Endothelial cell of umbilical vein (primary cell): ENCODE measurements at regions not wholly inside any gene's neighbourhood (a gene's known extent, or its start where the extent isn't known, plus 50 kb on each side); places are given as distances from the start of the nearest gene placed in this dataset.

Experiments
- BruUV-seq: library from RNA; stranded (reverse); fragments of 400-500 nt; replicated peaks from 2 replicates; lab custom pipeline; 2021; lab: Mats Ljungman, UMichigan
- CTCF ChIA-PET: fragments of 300-600, 350-600 bp; sonication (Branson Sonifier 250); formaldehyde crosslinking; loops from one replicate; lab custom pipeline; 2021; ENCODE audit warnings: antibody characterized with exemption, inconsistent platforms; lab: Charles Lee
- POLR2A ChIA-PET: fragments of 300-600, 350-600 bp; sonication (Branson Sonifier 250); formaldehyde crosslinking; loops from one replicate; lab custom pipeline; 2021; ENCODE audit warnings: antibody characterized with exemption, inconsistent platforms; lab: Charles Lee
- DNase-seq: peaks from one replicate; pipeline ENCODE4 v3.0.0-alpha.2; 2011; ENCODE audit warnings: low read depth, low spot score
- FAIRE-seq: peaks from 2 replicates; lab custom pipeline; 2011; peaks lifted over from hg19 to GRCh38; lab: Jason Lieb, UNC
- H2AFZ ChIP-seq: 2 replicates; pipeline ENCODE4 v1.6.0; 2012; ENCODE audit warnings: low read depth, low read length, control low read depth, inconsistent platforms
- H3K27ac ChIP-seq: 2 replicates; pipeline ENCODE4 v1.5.1; 2011; ENCODE audit warnings: low read depth, mild to moderate bottlenecking, control low read depth, low read length, moderate library complexity; ENCODE audit not compliant: insufficient read depth
- H3K27me3 ChIP-seq, 2 experiments: 2 replicates each; pipeline versions ENCODE4 v1.6.0 to v1.6.1; 2011; ENCODE audit warnings: low read length in 2 of 2, mixed read lengths in 1 of 2; ENCODE audit not compliant: control insufficient read depth in 2 of 2, insufficient read depth in 2 of 2
- H3K36me3 ChIP-seq, 2 experiments: 2 replicates in 1 of 2; 3 replicates in 1 of 2; pipeline ENCODE4 v1.5.1; 2011; ENCODE audit warnings: low read length in 2 of 2, mild to moderate bottlenecking in 1 of 2, moderate library complexity in 1 of 2; ENCODE audit not compliant: control insufficient read depth in 2 of 2, insufficient read depth in 2 of 2; ENCODE audit errors: extremely low read depth in 1 of 2
- H3K4me1 ChIP-seq: 3 replicates; pipeline ENCODE4 v1.5.1; 2011; ENCODE audit warnings: mild to moderate bottlenecking, low read length; ENCODE audit not compliant: control insufficient read depth, insufficient read depth; ENCODE audit errors: extremely low read depth
- H3K4me2 ChIP-seq: 2 replicates; pipeline ENCODE4 v1.6.1; 2011; ENCODE audit warnings: low read length, control low read depth, mixed read lengths; ENCODE audit not compliant: insufficient read depth
- H3K4me3 ChIP-seq, 3 experiments: fragments of 200-600 bp in 1 of 3; sonication (generic), shearing (Covaris generic) in 1 of 3; replicated peaks in 1 of 3; 2 replicates each; pipeline ENCODE4 v1.5.1; 2011 to 2016; ENCODE audit warnings: control low read depth in 3 of 3, low read length in 3 of 3, mild to moderate bottlenecking in 2 of 3, inconsistent platforms in 1 of 3, low read depth in 1 of 3, moderate library complexity in 1 of 3; ENCODE audit not compliant: insufficient read depth in 1 of 3
- H3K79me2 ChIP-seq: 2 replicates; pipeline ENCODE4 v1.6.0; 2012; ENCODE audit warnings: low read length, inconsistent platforms; ENCODE audit not compliant: control insufficient read depth, insufficient read depth
- H3K9ac ChIP-seq: replicated peaks from 2 replicates; pipeline ENCODE3; 2011; ENCODE audit warnings: low read length, control low read depth; ENCODE audit not compliant: insufficient read depth; ENCODE audit errors: extremely low read depth
- H3K9me1 ChIP-seq: replicated peaks from 3 replicates; pipeline ENCODE4 v1.6.0; 2011; ENCODE audit warnings: mild to moderate bottlenecking, low read length; ENCODE audit not compliant: control insufficient read depth, insufficient read depth; ENCODE audit errors: extremely low read depth
- H3K9me3 ChIP-seq: replicated peaks from 2 replicates; pipeline ENCODE4 v1.5.1; 2012; ENCODE audit warnings: low read length, inconsistent platforms; ENCODE audit not compliant: control insufficient read depth, insufficient read depth
- H4K20me1 ChIP-seq: replicated peaks from 2 replicates; pipeline ENCODE3; 2011; ENCODE audit warnings: mild to moderate bottlenecking, low read length; ENCODE audit not compliant: control insufficient read depth, insufficient read depth; ENCODE audit errors: extremely low read depth
- CTCF ChIP-seq, 2 donors: IDR thresholded peaks; 1 replicate in 1 of 2; 2 replicates in 1 of 2; pipeline ENCODE4 v1.5.1; 2011; ENCODE audit warnings: low read length in 2 of 2, mild to moderate bottlenecking in 2 of 2, moderate library complexity in 2 of 2, control low read depth in 1 of 2, inconsistent platforms in 1 of 2, low read depth in 1 of 2; ENCODE audit not compliant: insufficient read depth in 1 of 2; ENCODE audit errors: extremely low read depth in 1 of 2
- EZH2 ChIP-seq: IDR thresholded peaks from 2 replicates; pipeline ENCODE4 v1.6.1; 2012; ENCODE audit warnings: borderline replicate concordance, low read depth, mild to moderate bottlenecking, moderate library complexity, low read length, inconsistent platforms; ENCODE audit not compliant: severe bottlenecking
- FOS ChIP-seq: IDR thresholded peaks from 2 replicates; pipeline ENCODE4 v1.6.1; 2011; ENCODE audit warnings: mild to moderate bottlenecking, low read length, moderate library complexity, borderline replicate concordance; ENCODE audit not compliant: insufficient read depth
- GATA2 ChIP-seq: IDR thresholded peaks from 2 replicates; pipeline ENCODE4 v1.7.0; 2011; ENCODE audit warnings: low read depth, mild to moderate bottlenecking, moderate library complexity, mixed read lengths, low read length; ENCODE audit not compliant: insufficient read length, insufficient read depth
- JUN ChIP-seq: IDR thresholded peaks from 2 replicates; pipeline ENCODE4 v1.6.1; 2011; ENCODE audit warnings: borderline replicate concordance, low read depth; ENCODE audit not compliant: insufficient read length, insufficient read depth
- MYC ChIP-seq: IDR thresholded peaks from one replicate; pipeline ENCODE4 v1.6.1; 2011; ENCODE audit warnings: mild to moderate bottlenecking, low read depth, low read length
- POLR2A ChIP-seq: IDR thresholded peaks from 2 replicates; pipeline ENCODE4 v1.6.1; 2012; ENCODE audit warnings: low read depth, mild to moderate bottlenecking, control low read depth, low read length
- POLR2AphosphoS5 ChIP-seq: IDR thresholded peaks from 2 replicates; pipeline ENCODE4 v1.6.1; 2012; ENCODE audit warnings: low read depth, mild to moderate bottlenecking, control low read depth, low read length, moderate library complexity; ENCODE audit not compliant: insufficient read depth
- dilution Hi-C: fragments of 300-500 bp; cut with MboI; formaldehyde crosslinking; loops from one replicate; pipeline ENCODE4 v1.15.0; 2019; ENCODE audit warnings: low sequenced_read_pairs; ENCODE audit not compliant: extremely low pct_ligation_motif_present
- intact Hi-C: fragments of 100-400 bp; cut with micrococcal nuclease; formaldehyde crosslinking; loops from one replicate; pipeline ENCODE4 v1.10.0; 2022
- TF ChIP-seq, protein P1 (sequence below): IDR thresholded peaks from 2 replicates; pipeline ENCODE4 v1.6.1; 2011; ENCODE audit not compliant: insufficient read depth, insufficient read length

DNA sequence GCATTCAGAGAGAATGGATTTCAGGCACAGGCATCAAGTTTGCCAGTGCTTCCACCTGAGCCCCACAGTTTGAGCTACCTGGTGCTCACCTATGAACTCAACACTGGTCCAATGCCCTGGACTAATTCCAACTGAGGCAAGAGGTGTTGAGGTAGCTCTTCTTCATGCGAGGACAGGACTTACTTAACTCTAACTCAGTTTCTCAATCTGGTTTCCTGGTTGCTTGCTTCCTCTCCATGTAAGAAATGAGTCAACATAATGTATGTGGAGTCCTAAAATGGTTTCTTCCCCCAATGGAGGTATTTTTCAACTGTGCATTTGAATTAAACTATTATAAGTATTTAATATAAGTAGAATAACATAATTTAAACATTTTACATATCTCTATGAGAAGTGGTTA is 523.6 kb upstream of the DAB2 start:
- Histone ChIP-seq H3K9ac (no peak overlapping the region), H3K9me1 (peaks cover 2% of the 10 kb centered on the region), H3K9me3 (no peaks in the 10 kb centered on the region), H3K36me3 (no peaks in the 10 kb centered on the region), H3K4me1 (no peaks in the 10 kb centered on the region), H3K79me2 (no peaks in the 10 kb centered on the region), H3K27ac (no peak overlapping the region), H3K27me3 (no peaks in the 10 kb centered on the region), H4K20me1 (no peaks in the 10 kb centered on the region), H3K4me2 (no peak overlapping the region), H3K4me3 (no peak overlapping the region), H2AFZ (no peak overlapping the region)
- POLR2A ChIA-PET, result no interaction called here
- intact Hi-C loops (loop anchor here (2.0 to 10.0 kb wide), 6 partner anchors 216 to 622 kb away; no protein-coding TSS in a partner anchor), dilution Hi-C loops (no loop called here)
- DNase-seq (no peak), FAIRE-seq (no peak)
- CTCF ChIA-PET, result interaction anchor here (0.7 to 3.1 kb wide), 23 partner anchors 9 to 787 kb away, joined by 3 to 93 read pairs (median 5); partner anchors contain the start of gene PTGER4
- no TSS peak for BruUV-seq
- TF ChIP-seq, protein P1, sequence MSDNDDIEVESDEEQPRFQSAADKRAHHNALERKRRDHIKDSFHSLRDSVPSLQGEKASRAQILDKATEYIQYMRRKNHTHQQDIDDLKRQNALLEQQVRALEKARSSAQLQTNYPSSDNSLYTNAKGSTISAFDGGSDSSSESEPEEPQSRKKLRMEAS, result no peak
- TF ChIP-seq POLR2AphosphoS5 (no peak), GATA2 (no peak), EZH2 (no peak), FOS (no peak), MYC (no peak), JUN (no peak), CTCF (IDR thresholded peaks at IDR 0.05; ENCODE audit: extremely low read depth in 1 of 2, insufficient read depth in 1 of 2, low read depth in 1 of 2, low read length in 2 of 2) (no peak), POLR2A (no peak)
